Natural killer cell (primary cell): ENCODE measurements at regions not wholly inside any gene's neighbourhood (a gene's known extent, or its start where the extent isn't known, plus 50 kb on each side); places are given as distances from the start of the nearest gene placed in this dataset.

Source experiments
- ATAC-seq, 3 donors: fragments of 150-1000 bp in 2 of 3; fragments of 200-7000 bp in 1 of 3; cut with Tn5 transposase; 1 replicate in 1 of 3; 2 replicates in 2 of 3; pipeline ENCODE4 v1.10.0; 2021; ENCODE audit warnings: mild to moderate bottlenecking in 2 of 3, moderate library complexity in 2 of 3
- DNase-seq, 2 donors: peaks; one replicate each; pipeline versions ENCODE4 v3.0.0 to v3.0.0-alpha.2; 2013 to 2021; ENCODE audit warnings: mixed read lengths in 1 of 2
- H3K27ac ChIP-seq: one replicate; pipeline ENCODE4 v1.5.1; 2013; ENCODE audit warnings: mild to moderate bottlenecking, low read length
- H3K27me3 ChIP-seq: one replicate; pipeline ENCODE4 v1.6.1; 2013; ENCODE audit warnings: low read length; ENCODE audit not compliant: control insufficient read depth, insufficient read depth
- H3K36me3 ChIP-seq: one replicate; pipeline ENCODE4 v1.6.1; 2013; ENCODE audit warnings: low read length; ENCODE audit not compliant: control insufficient read depth, insufficient read depth
- H3K4me1 ChIP-seq: one replicate; pipeline ENCODE4 v1.6.1; 2013; ENCODE audit warnings: low read length; ENCODE audit not compliant: control insufficient read depth, insufficient read depth
- H3K4me3 ChIP-seq: one replicate; pipeline ENCODE4 v1.5.1; 2013; ENCODE audit warnings: low read length
- H3K9me3 ChIP-seq: one replicate; pipeline ENCODE4 v1.6.1; 2013; ENCODE audit warnings: low read length; ENCODE audit not compliant: control insufficient read depth, insufficient read depth
- H3K27ac Mint-ChIP-seq, 2 donors: one replicate each; pipeline ENCODE4 v1.8.0; 2022; ENCODE audit warnings: mild to moderate bottlenecking in 2 of 2, mixed read lengths in 2 of 2, moderate library complexity in 1 of 2
- H3K27me3 Mint-ChIP-seq, 2 donors: one replicate each; pipeline ENCODE4 v1.8.0; 2022; ENCODE audit warnings: low read depth in 2 of 2, mixed read lengths in 2 of 2
- H3K36me3 Mint-ChIP-seq: one replicate; pipeline ENCODE4 v1.8.0; 2022; ENCODE audit warnings: mixed read lengths
- H3K4me1 Mint-ChIP-seq, 2 donors: one replicate each; pipeline ENCODE4 v1.8.0; 2022; ENCODE audit warnings: mixed read lengths in 2 of 2
- H3K4me3 Mint-ChIP-seq: one replicate; pipeline ENCODE4 v1.8.0; 2022; ENCODE audit warnings: mild to moderate bottlenecking, moderate library complexity, mixed read lengths
- H3K9me3 Mint-ChIP-seq, 2 donors: one replicate each; pipeline ENCODE4 v1.8.0; 2022; ENCODE audit warnings: mixed read lengths in 2 of 2
- WGBS: methylation state at CpG from one replicate; pipeline ENCODE4 v1.1.7; 2013; ENCODE audit warnings: missing lambda C conversion rate; ENCODE audit not compliant: insufficient coverage; 5-methylcytosine and 5-hydroxymethylcytosine counted together
- intact Hi-C: fragments of 100-400 bp; cut with micrococcal nuclease; formaldehyde crosslinking; loops from one replicate; pipeline ENCODE4 v1.14.2; 2022
- TF ChIP-seq, protein P1 (sequence below): fragments of 200-600 bp; IDR thresholded peaks from one replicate; pipeline ENCODE4 v1.8.0; 2022; ENCODE audit warnings: antibody characterized with exemption

DNA sequence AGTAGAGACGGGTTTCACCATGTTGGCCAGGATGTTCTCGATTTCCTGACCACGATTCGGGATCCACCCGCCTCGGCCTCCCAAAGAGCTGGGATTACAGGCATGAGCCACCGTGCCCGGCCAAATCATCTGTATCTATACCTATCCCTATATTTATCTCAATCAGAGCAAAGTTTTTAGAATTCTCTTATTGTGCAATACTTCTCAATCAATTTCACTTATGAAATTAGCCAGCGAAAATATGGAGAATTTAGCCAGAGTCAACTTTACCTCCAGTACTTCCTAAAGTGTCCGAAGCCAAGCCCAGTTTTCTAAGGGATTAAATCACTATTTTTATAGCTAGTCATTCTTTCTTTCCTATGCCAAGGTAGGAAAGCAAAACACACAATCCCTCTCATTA, 319.1 kb upstream of the PFKP start:
- Histone ChIP-seq H3K4me3 (no peak overlapping the region), H3K4me1 (no peaks in the 10 kb centered on the region), H3K36me3 (no peaks in the 10 kb centered on the region), H3K9me3 (no peaks in the 10 kb centered on the region), H3K27me3 (no peaks in the 10 kb centered on the region), H3K27ac (no peak overlapping the region)
- H3K27me3 Mint-ChIP-seq = peaks cover 2 to 12% of the 10 kb centered on the region in 2 donors
- no peaks in the 10 kb centered on the region for H3K4me1 Mint-ChIP-seq
- no peak overlapping the region for H3K4me3 Mint-ChIP-seq
- ATAC-seq (no peak), DNase-seq (no peak)
- no peak overlapping the region for H3K27ac Mint-ChIP-seq
- TF ChIP-seq, protein P1, sequence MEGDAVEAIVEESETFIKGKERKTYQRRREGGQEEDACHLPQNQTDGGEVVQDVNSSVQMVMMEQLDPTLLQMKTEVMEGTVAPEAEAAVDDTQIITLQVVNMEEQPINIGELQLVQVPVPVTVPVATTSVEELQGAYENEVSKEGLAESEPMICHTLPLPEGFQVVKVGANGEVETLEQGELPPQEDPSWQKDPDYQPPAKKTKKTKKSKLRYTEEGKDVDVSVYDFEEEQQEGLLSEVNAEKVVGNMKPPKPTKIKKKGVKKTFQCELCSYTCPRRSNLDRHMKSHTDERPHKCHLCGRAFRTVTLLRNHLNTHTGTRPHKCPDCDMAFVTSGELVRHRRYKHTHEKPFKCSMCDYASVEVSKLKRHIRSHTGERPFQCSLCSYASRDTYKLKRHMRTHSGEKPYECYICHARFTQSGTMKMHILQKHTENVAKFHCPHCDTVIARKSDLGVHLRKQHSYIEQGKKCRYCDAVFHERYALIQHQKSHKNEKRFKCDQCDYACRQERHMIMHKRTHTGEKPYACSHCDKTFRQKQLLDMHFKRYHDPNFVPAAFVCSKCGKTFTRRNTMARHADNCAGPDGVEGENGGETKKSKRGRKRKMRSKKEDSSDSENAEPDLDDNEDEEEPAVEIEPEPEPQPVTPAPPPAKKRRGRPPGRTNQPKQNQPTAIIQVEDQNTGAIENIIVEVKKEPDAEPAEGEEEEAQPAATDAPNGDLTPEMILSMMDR = no peak
- 93% methylated on average over 10 of the region's 10 CpGs for WGBS
- no peaks in the 10 kb centered on the region for H3K9me3 Mint-ChIP-seq
- H3K36me3 Mint-ChIP-seq = no peaks in the 10 kb centered on the region
- intact Hi-C loops = no loop called here

- ATAC-seq (no peak), DNase-seq (no peak)
- WGBS = 90% methylated on average over 8 of the region's 8 CpGs
- intact Hi-C loops = no loop called here
- H3K27ac ChIP-seq = no peak overlapping the region
- H3K9me3 ChIP-seq = no peaks in the 10 kb centered on the region
- no peaks in the 10 kb centered on the region for H3K36me3 ChIP-seq
- Mint-ChIP-seq H3K36me3 (no peaks in the 10 kb centered on the region), H3K4me3 (no peak overlapping the region), H3K4me1 (no peaks in the 10 kb centered on the region), H3K27ac (no peak overlapping the region), H3K27me3 (peaks cover 3 to 12% of the 10 kb centered on the region in 2 donors), H3K9me3 (no peaks in the 10 kb centered on the region)
- H3K4me1 ChIP-seq = no peaks in the 10 kb centered on the region
- TF ChIP-seq, protein P1 = no peak
- no peak overlapping the region for H3K4me3 ChIP-seq
- H3K27me3 ChIP-seq = no peaks in the 10 kb centered on the region
Observed at GRCh38 chr10:2746638-2747037, 320.7 kb upstream of the PFKP start.

GRCh38 chr10:2745666-2746065, 321.7 kb upstream of the PFKP start:
- Histone ChIP-seq H3K27ac (no peak overlapping the region), H3K27me3 (no peaks in the 10 kb centered on the region), H3K4me3 (no peak overlapping the region), H3K4me1 (no peaks in the 10 kb centered on the region), H3K36me3 (no peaks in the 10 kb centered on the region), H3K9me3 (no peaks in the 10 kb centered on the region)
- Mint-ChIP-seq H3K4me1 (no peaks in the 10 kb centered on the region), H3K36me3 (no peaks in the 10 kb centered on the region), H3K4me3 (no peak overlapping the region), H3K27me3 (peaks cover 6 to 12% of the 10 kb centered on the region in 2 donors), H3K27ac (no peak overlapping the region), H3K9me3 (no peaks in the 10 kb centered on the region)
- 100% methylated on average over 4 of the region's 5 CpGs for WGBS
- ATAC-seq (no peak), DNase-seq (no peak)
- TF ChIP-seq, protein P1 = no peak
- intact Hi-C loops = no loop called here

GRCh38 chr10:2744547-2745200, 322.7 kb upstream of the PFKP start:
- TF ChIP-seq, protein P1 = no peak
- H3K36me3 Mint-ChIP-seq = no peaks in the 10 kb centered on the region
- 85% methylated on average over 5 of the region's 6 CpGs for WGBS
- no peaks in the 10 kb centered on the region for H3K9me3 ChIP-seq
- ATAC-seq (no peak), DNase-seq (no peak)
- H3K4me3 Mint-ChIP-seq = no peak overlapping the region
- intact Hi-C loops = no loop called here
- H3K9me3 Mint-ChIP-seq = no peaks in the 10 kb centered on the region
- H3K4me3 ChIP-seq = no peak overlapping the region
- no peaks in the 10 kb centered on the region for H3K27me3 ChIP-seq
- H3K27ac ChIP-seq = no peak overlapping the region
- peaks cover 6 to 12% of the 10 kb centered on the region in 2 donors for H3K27me3 Mint-ChIP-seq
- H3K4me1 Mint-ChIP-seq = no peaks in the 10 kb centered on the region
- no peak overlapping the region for H3K27ac Mint-ChIP-seq
- H3K36me3 ChIP-seq = no peaks in the 10 kb centered on the region
- no peaks in the 10 kb centered on the region for H3K4me1 ChIP-seq
